IMR-90 (cell line): ENCODE measurements at regions not wholly inside any gene's neighbourhood (a gene's known extent, or its start where the extent isn't known, plus 50 kb on each side); places are given as distances from the start of the nearest gene placed in this dataset.

Source experiments
- CEBPB ChIP-seq: IDR thresholded peaks from 2 replicates; pipeline ENCODE4 v1.6.1; 2012; ENCODE audit warnings: low read depth, low read length, improper control_type of control experiment
- CTCF ChIP-seq: conservative IDR thresholded peaks from 2 replicates; pipeline ENCODE4 v1.5.1; 2012; ENCODE audit warnings: mild to moderate bottlenecking, low read depth, low read length, improper control_type of control experiment
- POLR2A ChIP-seq: IDR thresholded peaks from 2 replicates; pipeline ENCODE4 v1.6.1; 2012; ENCODE audit warnings: mild to moderate bottlenecking, low read depth, low read length
- RAD21 ChIP-seq: IDR thresholded peaks from 2 replicates; pipeline ENCODE4 v1.6.1; 2012; ENCODE audit warnings: low read length, improper control_type of control experiment
- RFX5 ChIP-seq: IDR thresholded peaks from 2 replicates; pipeline ENCODE4 v1.8.0; 2012; ENCODE audit warnings: low read depth, mild to moderate bottlenecking, low read length, moderate library complexity
- USF2 ChIP-seq: fragments of 150-350 bp; IDR thresholded peaks from 2 replicates; pipeline ENCODE4 v1.6.1; 2017; ENCODE audit warnings: mild to moderate bottlenecking, antibody characterized with exemption, low read length, low read depth

GRCh38 chr3:151660885-151661284 is 72.8 kb upstream of the AADACL2 start:
- no peak for TF ChIP-seq POLR2A
- 0 out of 2 replicates have a peak, but pooled peaks have one; percentile 22 for TF ChIP-seq CTCF
- no peak for TF ChIP-seq RAD21
- no peak for TF ChIP-seq CEBPB
- TF ChIP-seq USF2: no peak
- TF ChIP-seq RFX5: no peak
